H1 (cell line): ENCODE measurements at regions not wholly inside any gene's neighbourhood (a gene's known extent, or its start where the extent isn't known, plus 50 kb on each side); places are given as distances from the start of the nearest gene placed in this dataset.

Experiments used
- CTCF ChIA-PET: fragments of 300-600 bp; sonication (Branson Sonifier 250); formaldehyde crosslinking; loops from one replicate; lab custom pipeline; 2021; ENCODE audit not compliant: partially characterized antibody; lab: Charles Lee
- POLR2A ChIA-PET: fragments of 300-600 bp; sonication (Branson Sonifier 250); formaldehyde crosslinking; loops from one replicate; lab custom pipeline; 2021; ENCODE audit warnings: inconsistent platforms; ENCODE audit not compliant: partially characterized antibody; lab: Charles Lee
- DNase-seq, 2 experiments: peaks; one replicate each; pipeline versions ENCODE4 v3.0.0 to v3.0.0-alpha.2; 2010 to 2022; ENCODE audit warnings: low spot score in 2 of 2, low read depth in 1 of 2, mixed read lengths in 1 of 2
- FAIRE-seq: peaks from 2 replicates; lab custom pipeline; 2011; peaks lifted over from hg19 to GRCh38; lab: Jason Lieb, UNC
- H2AFZ ChIP-seq: 2 replicates; pipeline ENCODE4 v1.8.1; 2012; ENCODE audit warnings: low read length, inconsistent platforms
- H2AK5ac ChIP-seq: 2 replicates; pipeline ENCODE4 v1.6.1; 2013; ENCODE audit warnings: low read depth, low read length
- H2BK120ac ChIP-seq: replicated peaks from 2 replicates; pipeline ENCODE3; 2013; ENCODE audit warnings: low read depth, low read length, inconsistent platforms
- H2BK12ac ChIP-seq: 2 replicates; pipeline ENCODE4 v1.6.1; 2013; ENCODE audit warnings: low read depth, low read length
- H2BK15ac ChIP-seq: 2 replicates; pipeline ENCODE4 v1.6.1; 2013; ENCODE audit warnings: low read length
- H2BK20ac ChIP-seq: 2 replicates; pipeline ENCODE4 v1.6.1; 2013; ENCODE audit warnings: low read length
- H2BK5ac ChIP-seq: 2 replicates; pipeline ENCODE4 v1.6.1; 2013; ENCODE audit warnings: low read depth, low read length
- H3K14ac ChIP-seq: 2 replicates; pipeline ENCODE4 v1.6.1; 2013; ENCODE audit warnings: inconsistent platforms; ENCODE audit not compliant: insufficient read length
- H3K18ac ChIP-seq: 2 replicates; pipeline ENCODE4 v1.6.1; 2013; ENCODE audit warnings: low read length; ENCODE audit errors: extremely low read depth
- H3K23ac ChIP-seq: 2 replicates; pipeline ENCODE4 v1.6.1; 2013; ENCODE audit warnings: inconsistent platforms; ENCODE audit not compliant: insufficient read length
- H3K23me2 ChIP-seq: 2 replicates; pipeline ENCODE4 v1.6.1; 2013; ENCODE audit warnings: low read depth, low read length
- H3K27ac ChIP-seq: 2 replicates; pipeline ENCODE4 v1.6.1; 2011; ENCODE audit warnings: low read depth, low read length, inconsistent platforms
- H3K27me3 ChIP-seq, 4 experiments: replicated peaks in 1 of 4; 1 replicate in 1 of 4; 2 replicates in 3 of 4; pipeline versions ENCODE4 v1.6.1 to v1.8.1; 2011 to 2013; ENCODE audit warnings: low read length in 3 of 4, mild to moderate bottlenecking in 3 of 4, inconsistent platforms in 2 of 4, mixed read lengths in 2 of 4, moderate library complexity in 1 of 4; ENCODE audit not compliant: control insufficient read depth in 3 of 4, insufficient read depth in 3 of 4; ENCODE audit errors: extremely low read depth in 1 of 4
- H3K36me3 ChIP-seq, 4 experiments: 2 replicates each; pipeline versions ENCODE4 v1.6.1 to v1.8.1; 2011 to 2013; ENCODE audit warnings: mild to moderate bottlenecking in 4 of 4, low read length in 3 of 4, moderate library complexity in 2 of 4, control low read depth in 1 of 4, inconsistent platforms in 1 of 4; ENCODE audit not compliant: insufficient read depth in 4 of 4, control insufficient read depth in 2 of 4
- H3K4ac ChIP-seq: replicated peaks from 2 replicates; pipeline ENCODE3; 2013; ENCODE audit warnings: low read length, low read depth, mixed read lengths, inconsistent platforms; ENCODE audit not compliant: insufficient read length
- H3K4me1 ChIP-seq, 4 experiments: replicated peaks in 1 of 4; 1 replicate in 1 of 4; 2 replicates in 3 of 4; pipeline versions ENCODE4 v1.6.1 to v1.8.1; 2011 to 2013; ENCODE audit warnings: low read length in 3 of 4, inconsistent platforms in 2 of 4, mixed read lengths in 1 of 4; ENCODE audit not compliant: insufficient read depth in 4 of 4, control insufficient read depth in 3 of 4
- H3K4me2 ChIP-seq, 2 experiments: 2 replicates each; pipeline versions ENCODE4 v1.6.1 to v1.8.1; 2011 to 2013; ENCODE audit warnings: low read depth in 2 of 2, low read length in 2 of 2, control low read depth in 1 of 2, inconsistent platforms in 1 of 2, mild to moderate bottlenecking in 1 of 2; ENCODE audit not compliant: insufficient read depth in 1 of 2
- H3K4me3 ChIP-seq, 4 experiments: fragments of 200-600, 300-600 bp in 1 of 4; sonication (generic), shearing (Covaris generic), sonication (Bioruptor Twin) in 1 of 4; 2 replicates each; pipeline versions ENCODE4 v1.5.1 to v1.8.1; 2011 to 2016; ENCODE audit warnings: low read length in 4 of 4, low read depth in 3 of 4, control low read depth in 2 of 4, inconsistent platforms in 2 of 4, mild to moderate bottlenecking in 2 of 4, mixed read lengths in 1 of 4, moderate library complexity in 1 of 4; ENCODE audit not compliant: insufficient read depth in 2 of 4; ENCODE audit errors: extremely low read depth in 1 of 4
- H3K56ac ChIP-seq: replicated peaks from 2 replicates; pipeline ENCODE3; 2013; ENCODE audit warnings: low read depth, mild to moderate bottlenecking, mixed read lengths, low read length, inconsistent platforms; ENCODE audit not compliant: insufficient read length
- H3K79me1 ChIP-seq: 2 replicates; pipeline ENCODE4 v1.6.1; 2013; ENCODE audit warnings: low read depth, low read length, control low read depth
- H3K79me2 ChIP-seq, 2 experiments: 2 replicates each; pipeline versions ENCODE4 v1.6.1 to v1.8.1; 2012 to 2013; ENCODE audit warnings: low read length in 2 of 2, mild to moderate bottlenecking in 2 of 2, inconsistent platforms in 1 of 2; ENCODE audit not compliant: insufficient read depth in 2 of 2, control insufficient read depth in 1 of 2
- H3K9ac ChIP-seq, 4 experiments: replicated peaks in 1 of 4; 1 replicate in 1 of 4; 2 replicates in 3 of 4; pipeline versions ENCODE4 v1.6.1 to v1.8.1; 2011 to 2013; ENCODE audit warnings: low read depth in 3 of 4, low read length in 3 of 4, control low read depth in 2 of 4, mild to moderate bottlenecking in 2 of 4, moderate library complexity in 2 of 4, inconsistent platforms in 1 of 4; ENCODE audit errors: extremely low read depth in 1 of 4
- H3K9me3 ChIP-seq, 2 experiments: 2 replicates each; pipeline versions ENCODE4 v1.6.1 to v1.8.1; 2012 to 2013; ENCODE audit warnings: mild to moderate bottlenecking in 2 of 2, moderate library complexity in 2 of 2, control low read depth in 1 of 2, inconsistent platforms in 1 of 2, low read depth in 1 of 2, low read length in 1 of 2, mixed read lengths in 1 of 2; ENCODE audit not compliant: insufficient read depth in 2 of 2
- H4K20me1 ChIP-seq, 2 experiments: replicated peaks in 1 of 2; 2 replicates each; pipeline versions ENCODE3 to v1.8.1; 2011 to 2013; ENCODE audit warnings: inconsistent platforms in 2 of 2, low read length in 2 of 2, mild to moderate bottlenecking in 1 of 2; ENCODE audit not compliant: insufficient read depth in 2 of 2, control insufficient read depth in 1 of 2
- H4K5ac ChIP-seq: 2 replicates; pipeline ENCODE4 v1.6.1; 2013; ENCODE audit warnings: low read length, low read depth, mixed read lengths, inconsistent platforms; ENCODE audit not compliant: insufficient read length
- H4K8ac ChIP-seq: 2 replicates; pipeline ENCODE4 v1.8.0; 2013; ENCODE audit warnings: mild to moderate bottlenecking, moderate library complexity, low read length, inconsistent platforms; ENCODE audit not compliant: insufficient read depth; ENCODE audit errors: extremely low read depth
- H4K91ac ChIP-seq: replicated peaks from 2 replicates; pipeline ENCODE3; 2013; ENCODE audit warnings: low read length, mixed read lengths, inconsistent platforms; ENCODE audit not compliant: insufficient read length
- ASH2L ChIP-seq: fragments of 200-600, 300-600 bp; sonication (generic); IDR thresholded peaks from one replicate; pipeline ENCODE4 v1.7.1; 2017; ENCODE audit warnings: low read length
- CBX8 ChIP-seq: fragments of 300-800, 300-1000 bp; sonication (generic); IDR thresholded peaks from 2 replicates; pipeline ENCODE4 v1.7.1; 2016; ENCODE audit warnings: low read depth, low read length, borderline replicate concordance
- CEBPB ChIP-seq: IDR thresholded peaks from 2 replicates; pipeline ENCODE4 v1.6.1; 2012; ENCODE audit warnings: low read depth, low read length
- CHD1 ChIP-seq: IDR thresholded peaks from 2 replicates; pipeline ENCODE4 v1.6.1; 2012; ENCODE audit warnings: low read depth, low read length, improper control_type of control experiment
- CTCF ChIP-seq, 3 experiments: IDR thresholded peaks; 1 replicate in 2 of 3; 2 replicates in 1 of 3; pipeline versions ENCODE4 v1.5.1 to v1.6.1; 2011; ENCODE audit warnings: low read length in 3 of 3, mild to moderate bottlenecking in 3 of 3, inconsistent platforms in 2 of 3, low read depth in 1 of 3, moderate library complexity in 1 of 3; ENCODE audit not compliant: insufficient read depth in 1 of 3; ENCODE audit errors: control extremely low read depth in 1 of 3
- E2F6 ChIP-seq: IDR thresholded peaks from 2 replicates; pipeline ENCODE4 v1.6.1; 2012; ENCODE audit warnings: inconsistent platforms
- GABPA ChIP-seq: IDR thresholded peaks from 2 replicates; pipeline ENCODE4 v1.6.1; 2011; ENCODE audit warnings: mild to moderate bottlenecking, low read length, moderate library complexity, borderline replicate concordance; ENCODE audit not compliant: insufficient read depth
- MAX ChIP-seq: IDR thresholded peaks from 2 replicates; pipeline ENCODE4 v1.6.1; 2012; ENCODE audit warnings: inconsistent platforms
- POLR2A ChIP-seq, 2 experiments: IDR thresholded peaks; 1 replicate in 1 of 2; 2 replicates in 1 of 2; pipeline ENCODE4 v1.6.1; 2011; ENCODE audit warnings: low read depth in 2 of 2, low read length in 2 of 2, mild to moderate bottlenecking in 2 of 2; ENCODE audit errors: control extremely low read depth in 1 of 2
- SIX5 ChIP-seq: IDR thresholded peaks from 2 replicates; pipeline ENCODE4 v1.6.1; 2011; ENCODE audit warnings: mild to moderate bottlenecking, low read depth, low read length
- TBP ChIP-seq: IDR thresholded peaks from 2 replicates; pipeline ENCODE4 v1.6.1; 2011; ENCODE audit warnings: low read depth, low read length, improper control_type of control experiment
- TEAD4 ChIP-seq: IDR thresholded peaks from 2 replicates; pipeline ENCODE4 v1.6.1; 2012; ENCODE audit warnings: low read depth, low read length, inconsistent platforms, mixed read lengths
- whole genome bisulfite sequencing, 2 experiments: shearing (Covaris generic) in 1 of 2; methylation state at CpG; one replicate each; pipeline versions ENCODE4 v1.1.6 to v1.1.7; 2013 to 2015; ENCODE audit warnings: low lambda C conversion rate in 2 of 2, mixed read lengths in 2 of 2, inconsistent platforms in 1 of 2, low coverage in 1 of 2, missing lambda C conversion rate in 1 of 2; ENCODE audit not compliant: insufficient replicate concordance in 2 of 2, insufficient coverage in 1 of 2, insufficient read length in 1 of 2; ENCODE audit errors: extremely low coverage in 1 of 2, missing lambda C conversion rate in 1 of 2; 5-methylcytosine and 5-hydroxymethylcytosine counted together

- H2AK5ac ChIP-seq = no peak overlapping the region
- no peak overlapping the region for H2BK15ac ChIP-seq
- FAIRE-seq (peak; percentile 63), DNase-seq (no peak)
- no peaks in the 10 kb centered on the region for H3K79me1 ChIP-seq
- H4K20me1 ChIP-seq = no peaks in the 10 kb centered on the region
- no peak overlapping the region for H3K4me2 ChIP-seq
- H2BK5ac ChIP-seq = no peak overlapping the region
- H3K27me3 ChIP-seq = no peaks in the 10 kb centered on the region
- no peak overlapping the region for H3K56ac ChIP-seq
- no peaks in the 10 kb centered on the region for H3K9me3 ChIP-seq
- H3K23ac ChIP-seq = no peak overlapping the region
- no peak overlapping the region for H4K91ac ChIP-seq
- no peak overlapping the region for H2BK12ac ChIP-seq
- H2BK120ac ChIP-seq = no peak overlapping the region
- H3K14ac ChIP-seq = no peak overlapping the region
- no peaks in the 10 kb centered on the region for H3K23me2 ChIP-seq
- no peak overlapping the region for H4K8ac ChIP-seq
- WGBS, 2 experiments = 95% methylated on average over 2 of the region's 2 CpGs; no CpG with 5 or more reads in 1 of the 2 experiments
- ChIA-PET CTCF (interaction anchor here (0.6 kb wide), 1 partner anchor 97 kb away, joined by 3 read pairs; no protein-coding TSS in a partner anchor), POLR2A (no interaction called here)
- H3K4me3 ChIP-seq = no peak overlapping the region
- H3K4me1 ChIP-seq = no peaks in the 10 kb centered on the region
- no peaks in the 10 kb centered on the region for H3K79me2 ChIP-seq
- no peak overlapping the region for H3K9ac ChIP-seq
- H2AFZ ChIP-seq = no peak overlapping the region
- no peak overlapping the region for H4K5ac ChIP-seq
- no peak overlapping the region for H3K4ac ChIP-seq
- 0 out of 8 replicates have a peak, but pooled peaks cover 0 to 2% (median 0%) of the 10 kb centered on the region in 4 experiments for H3K36me3 ChIP-seq
- no peak overlapping the region for H3K18ac ChIP-seq
- H2BK20ac ChIP-seq = no peak overlapping the region
- no peak overlapping the region for H3K27ac ChIP-seq
- TF ChIP-seq CEBPB (no peak), POLR2A (IDR thresholded peaks at IDR 0.05; ENCODE audit: control extremely low read depth in 1 of 2, low read depth in 2 of 2, low read length in 2 of 2) (no peak), CTCF (IDR thresholded peaks at IDR 0.05; ENCODE audit: control extremely low read depth in 1 of 3, insufficient read depth in 1 of 3, low read depth in 1 of 3, low read length in 3 of 3) (no peak), ASH2L (no peak), TBP (no peak), CBX8 (no peak), MAX (no peak), TEAD4 (no peak), SIX5 (no peak), CHD1 (no peak), GABPA (no peak), E2F6 (no peak)
Measured at GRCh38 chr2:186113284-186113683, 372.8 kb upstream of the ZC3H15 start.
